ENCODE measurements at regions not wholly inside any gene's neighbourhood (a gene's known extent, or its start where the extent isn't known, plus 50 kb on each side); places are given as distances from the start of the nearest gene placed in this dataset.

GRCh38 chr4:110290511-110290910, 92.1 kb upstream of the ELOVL6 start:
- H3K27ac ChIP-seq = no peak overlapping the region
- no peak overlapping the region for H3K4me3 ChIP-seq (ENCODE audit: low read depth, low read length)
- in situ Hi-C loops (cut with HindIII; ENCODE audit: low pct_ligation_motif_present, low sequenced_read_pairs) = no loop called here
- TF ChIP-seq, protein P1, sequence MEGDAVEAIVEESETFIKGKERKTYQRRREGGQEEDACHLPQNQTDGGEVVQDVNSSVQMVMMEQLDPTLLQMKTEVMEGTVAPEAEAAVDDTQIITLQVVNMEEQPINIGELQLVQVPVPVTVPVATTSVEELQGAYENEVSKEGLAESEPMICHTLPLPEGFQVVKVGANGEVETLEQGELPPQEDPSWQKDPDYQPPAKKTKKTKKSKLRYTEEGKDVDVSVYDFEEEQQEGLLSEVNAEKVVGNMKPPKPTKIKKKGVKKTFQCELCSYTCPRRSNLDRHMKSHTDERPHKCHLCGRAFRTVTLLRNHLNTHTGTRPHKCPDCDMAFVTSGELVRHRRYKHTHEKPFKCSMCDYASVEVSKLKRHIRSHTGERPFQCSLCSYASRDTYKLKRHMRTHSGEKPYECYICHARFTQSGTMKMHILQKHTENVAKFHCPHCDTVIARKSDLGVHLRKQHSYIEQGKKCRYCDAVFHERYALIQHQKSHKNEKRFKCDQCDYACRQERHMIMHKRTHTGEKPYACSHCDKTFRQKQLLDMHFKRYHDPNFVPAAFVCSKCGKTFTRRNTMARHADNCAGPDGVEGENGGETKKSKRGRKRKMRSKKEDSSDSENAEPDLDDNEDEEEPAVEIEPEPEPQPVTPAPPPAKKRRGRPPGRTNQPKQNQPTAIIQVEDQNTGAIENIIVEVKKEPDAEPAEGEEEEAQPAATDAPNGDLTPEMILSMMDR (IDR thresholded peaks at IDR 0.05; ENCODE audit: low read depth, low read length, missing control alignments) = no peak
- DNase-seq = no peak
- no peaks in the 10 kb centered on the region for H3K36me3 ChIP-seq (replicated peaks)
- H3K27me3 ChIP-seq (replicated peaks) = no peaks in the 10 kb centered on the region

GRCh38 chr4:110289601-110290100, 91.2 kb upstream of the ELOVL6 start:
- no peaks in the 10 kb centered on the region for H3K27me3 ChIP-seq (replicated peaks)
- no peak overlapping the region for H3K4me3 ChIP-seq (ENCODE audit: low read depth, low read length)
- H3K36me3 ChIP-seq (replicated peaks) = no peaks in the 10 kb centered on the region
- DNase-seq = no peak
- in situ Hi-C loops (cut with HindIII; ENCODE audit: low pct_ligation_motif_present, low sequenced_read_pairs) = no loop called here
- TF ChIP-seq, protein P1 (IDR thresholded peaks at IDR 0.05; ENCODE audit: low read depth, low read length, missing control alignments) = no peak
- no peak overlapping the region for H3K27ac ChIP-seq

DNA sequence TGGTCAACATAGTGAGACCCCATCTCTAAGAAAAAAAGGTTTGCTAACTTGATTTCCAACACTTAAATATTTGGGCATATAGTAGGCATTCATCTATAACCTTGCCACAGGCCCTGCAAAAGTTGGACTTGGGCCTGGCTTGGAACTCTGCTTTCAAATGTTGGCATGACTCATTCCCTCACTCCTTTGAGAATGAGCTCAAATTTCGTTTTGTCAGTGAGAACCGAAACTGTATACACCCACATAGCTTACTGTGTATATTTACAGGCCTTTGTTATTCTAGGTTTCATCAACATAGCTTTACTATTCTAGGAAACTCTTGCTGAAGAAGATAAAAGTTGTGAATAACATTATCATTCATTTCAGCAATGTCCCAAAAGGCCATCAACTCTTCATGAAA, 88.7 kb upstream of the ELOVL6 start:
- TF ChIP-seq, protein P1 (IDR thresholded peaks at IDR 0.05; ENCODE audit: low read depth, low read length, missing control alignments) = no peak
- H3K27me3 ChIP-seq (replicated peaks) = no peaks in the 10 kb centered on the region
- no peaks in the 10 kb centered on the region for H3K36me3 ChIP-seq (replicated peaks)
- DNase-seq = peak; percentile 74
- no peak overlapping the region for H3K4me3 ChIP-seq (ENCODE audit: low read depth, low read length)
- no peak overlapping the region for H3K27ac ChIP-seq
- in situ Hi-C loops (cut with HindIII; ENCODE audit: low pct_ligation_motif_present, low sequenced_read_pairs) = no loop called here

DNA sequence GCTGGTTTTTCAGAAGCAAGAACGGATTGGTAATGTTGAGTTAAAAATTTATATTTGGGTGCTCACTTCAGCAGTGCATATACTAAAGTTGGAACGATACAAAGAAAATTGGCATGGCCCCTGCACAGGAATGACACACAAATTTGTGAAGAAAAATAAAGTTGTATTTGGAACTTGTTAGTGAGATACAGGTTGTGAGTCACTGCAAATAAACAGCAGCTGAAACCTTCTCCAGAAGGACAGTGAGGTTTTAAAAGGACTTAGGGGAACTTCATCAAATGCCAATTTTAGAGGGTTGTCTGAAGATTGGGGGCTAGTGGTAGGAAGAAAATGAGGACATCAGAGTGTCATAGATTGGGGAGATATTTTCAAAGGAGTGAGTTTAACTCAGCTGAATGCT, 79.7 kb upstream of the ELOVL6 start:
- no peak overlapping the region for H3K4me3 ChIP-seq (ENCODE audit: low read depth, low read length)
- no peaks in the 10 kb centered on the region for H3K27me3 ChIP-seq (replicated peaks)
- no peaks in the 10 kb centered on the region for H3K36me3 ChIP-seq (replicated peaks)
- TF ChIP-seq, protein P1 (IDR thresholded peaks at IDR 0.05; ENCODE audit: low read depth, low read length, missing control alignments) = no peak
- DNase-seq = no peak
- H3K27ac ChIP-seq = no peak overlapping the region
- in situ Hi-C loops (cut with HindIII; ENCODE audit: low pct_ligation_motif_present, low sequenced_read_pairs) = no loop called here

- Histone ChIP-seq H3K27ac (no peak overlapping the region), H3K4me3 (ENCODE audit: low read depth, low read length) (no peak overlapping the region), H3K27me3 (replicated peaks) (no peaks in the 10 kb centered on the region), H3K36me3 (replicated peaks) (no peaks in the 10 kb centered on the region)
- TF ChIP-seq, protein P1 (IDR thresholded peaks at IDR 0.05; ENCODE audit: low read depth, low read length, missing control alignments) = no peak
- no peak for DNase-seq
- in situ Hi-C loops (cut with HindIII; ENCODE audit: low pct_ligation_motif_present, low sequenced_read_pairs) = no loop called here
These were observed 77.5 kb upstream of the ELOVL6 start for GRCh38 chr4:110275871-110276270.

GRCh38 chr4:110271986-110272385, 73.6 kb upstream of the ELOVL6 start:
- TF ChIP-seq, protein P1 (IDR thresholded peaks at IDR 0.05; ENCODE audit: low read depth, low read length, missing control alignments) = no peak
- no peaks in the 10 kb centered on the region for H3K36me3 ChIP-seq (replicated peaks)
- H3K27ac ChIP-seq = no peak overlapping the region
- in situ Hi-C loops (cut with HindIII; ENCODE audit: low pct_ligation_motif_present, low sequenced_read_pairs) = no loop called here
- DNase-seq = no peak
- H3K27me3 ChIP-seq (replicated peaks) = no peaks in the 10 kb centered on the region
- no peak overlapping the region for H3K4me3 ChIP-seq (ENCODE audit: low read depth, low read length)

Measured in brain microvascular endothelial cell (primary cell).